ENCODE measurements at regions not wholly inside any gene's neighbourhood (a gene's known extent, or its start where the extent isn't known, plus 50 kb on each side); places are given as distances from the start of the nearest gene placed in this dataset.

DNA sequence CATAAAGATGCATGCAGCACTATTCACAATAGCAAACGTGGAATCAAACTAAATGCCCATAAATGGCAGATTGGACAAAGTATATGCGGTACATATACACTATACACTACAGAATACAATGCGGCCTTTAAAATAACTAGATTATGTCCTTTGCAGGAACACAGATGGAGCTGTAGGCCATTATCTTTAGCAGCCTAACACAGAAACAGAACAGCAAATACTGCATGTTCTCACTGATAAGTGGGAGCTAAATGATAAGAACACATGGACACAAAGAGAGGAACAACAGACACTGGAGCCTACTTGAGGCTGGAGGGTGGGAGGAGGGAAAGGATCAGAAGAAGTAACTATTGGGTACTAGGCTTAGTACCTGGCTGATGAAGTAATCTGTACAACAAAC lies 758.2 kb downstream of the TLE1 start:
- TF ChIP-seq FOXP2 (optimal IDR thresholded peaks at IDR 0.05; ENCODE audit: borderline replicate concordance, extremely low read depth, extremely low read length, insufficient read depth) (no peak), SIN3A (IDR thresholded peaks at IDR 0.05; ENCODE audit: borderline replicate concordance, insufficient read depth, low read length) (no peak), TAF1 (IDR thresholded peaks at IDR 0.05; ENCODE audit: borderline replicate concordance, insufficient read depth, low read length) (no peak), POLR2AphosphoS5 (IDR thresholded peaks at IDR 0.05; ENCODE audit: low read depth, low read length) (no peak)
- TF ChIP-seq, protein P1, sequence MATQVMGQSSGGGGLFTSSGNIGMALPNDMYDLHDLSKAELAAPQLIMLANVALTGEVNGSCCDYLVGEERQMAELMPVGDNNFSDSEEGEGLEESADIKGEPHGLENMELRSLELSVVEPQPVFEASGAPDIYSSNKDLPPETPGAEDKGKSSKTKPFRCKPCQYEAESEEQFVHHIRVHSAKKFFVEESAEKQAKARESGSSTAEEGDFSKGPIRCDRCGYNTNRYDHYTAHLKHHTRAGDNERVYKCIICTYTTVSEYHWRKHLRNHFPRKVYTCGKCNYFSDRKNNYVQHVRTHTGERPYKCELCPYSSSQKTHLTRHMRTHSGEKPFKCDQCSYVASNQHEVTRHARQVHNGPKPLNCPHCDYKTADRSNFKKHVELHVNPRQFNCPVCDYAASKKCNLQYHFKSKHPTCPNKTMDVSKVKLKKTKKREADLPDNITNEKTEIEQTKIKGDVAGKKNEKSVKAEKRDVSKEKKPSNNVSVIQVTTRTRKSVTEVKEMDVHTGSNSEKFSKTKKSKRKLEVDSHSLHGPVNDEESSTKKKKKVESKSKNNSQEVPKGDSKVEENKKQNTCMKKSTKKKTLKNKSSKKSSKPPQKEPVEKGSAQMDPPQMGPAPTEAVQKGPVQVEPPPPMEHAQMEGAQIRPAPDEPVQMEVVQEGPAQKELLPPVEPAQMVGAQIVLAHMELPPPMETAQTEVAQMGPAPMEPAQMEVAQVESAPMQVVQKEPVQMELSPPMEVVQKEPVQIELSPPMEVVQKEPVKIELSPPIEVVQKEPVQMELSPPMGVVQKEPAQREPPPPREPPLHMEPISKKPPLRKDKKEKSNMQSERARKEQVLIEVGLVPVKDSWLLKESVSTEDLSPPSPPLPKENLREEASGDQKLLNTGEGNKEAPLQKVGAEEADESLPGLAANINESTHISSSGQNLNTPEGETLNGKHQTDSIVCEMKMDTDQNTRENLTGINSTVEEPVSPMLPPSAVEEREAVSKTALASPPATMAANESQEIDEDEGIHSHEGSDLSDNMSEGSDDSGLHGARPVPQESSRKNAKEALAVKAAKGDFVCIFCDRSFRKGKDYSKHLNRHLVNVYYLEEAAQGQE (IDR thresholded peaks at IDR 0.05; ENCODE audit: insufficient read depth in 1 of 2, low read depth in 2 of 2, low read length in 2 of 2) = no peak

DNA sequence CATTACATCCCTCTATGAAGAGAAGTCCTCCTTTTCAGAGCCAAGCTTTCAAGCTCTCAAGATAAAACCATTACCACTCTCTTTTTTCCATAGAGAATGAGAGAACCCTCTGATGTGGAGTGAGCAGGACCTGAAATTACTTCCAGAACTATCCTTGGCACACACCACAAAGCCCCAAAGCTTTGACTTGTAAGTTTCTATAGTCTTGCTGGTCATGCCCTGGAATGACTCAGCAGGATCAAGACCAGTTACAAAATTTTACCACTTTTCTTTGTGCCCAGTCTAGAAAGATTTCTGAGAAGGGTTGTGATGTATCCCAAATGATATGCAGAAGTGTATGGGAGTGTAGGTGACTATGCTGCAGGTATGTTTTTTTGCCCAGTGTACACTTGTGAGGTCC lies 760.6 kb downstream of the TLE1 start:
- TF ChIP-seq POLR2AphosphoS5 (IDR thresholded peaks at IDR 0.05; ENCODE audit: low read depth, low read length) = no peak
- no peak for TF ChIP-seq SIN3A (IDR thresholded peaks at IDR 0.05; ENCODE audit: borderline replicate concordance, insufficient read depth, low read length)
- TF ChIP-seq, protein P1 (IDR thresholded peaks at IDR 0.05; ENCODE audit: insufficient read depth in 1 of 2, low read depth in 2 of 2, low read length in 2 of 2) = no peak
- TF ChIP-seq TAF1 (IDR thresholded peaks at IDR 0.05; ENCODE audit: borderline replicate concordance, insufficient read depth, low read length) = no peak
- TF ChIP-seq FOXP2 (optimal IDR thresholded peaks at IDR 0.05; ENCODE audit: borderline replicate concordance, extremely low read depth, extremely low read length, insufficient read depth) = no peak

DNA sequence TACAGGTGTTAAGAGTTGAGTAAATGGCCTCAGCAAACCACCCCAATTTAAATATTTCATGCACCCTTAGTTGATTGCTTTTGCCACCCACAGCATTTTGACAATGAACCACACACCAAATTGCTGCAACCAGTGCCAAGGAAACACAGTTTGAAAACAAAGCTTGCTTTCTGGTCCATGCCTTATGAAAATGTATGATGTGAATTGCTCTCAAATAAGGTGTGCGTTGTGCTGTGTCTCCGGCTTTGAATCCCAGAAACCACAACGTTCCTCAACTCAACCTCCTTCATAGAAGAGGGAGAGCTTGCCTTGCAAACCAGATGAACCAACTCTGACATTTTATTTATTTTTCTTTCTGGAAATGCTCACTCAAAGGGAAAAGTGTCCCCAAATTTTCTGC lies 762.7 kb downstream of the TLE1 start:
- no peak for TF ChIP-seq FOXP2 (optimal IDR thresholded peaks at IDR 0.05; ENCODE audit: borderline replicate concordance, extremely low read depth, extremely low read length, insufficient read depth)
- no peak for TF ChIP-seq POLR2AphosphoS5 (IDR thresholded peaks at IDR 0.05; ENCODE audit: low read depth, low read length)
- no peak for TF ChIP-seq TAF1 (IDR thresholded peaks at IDR 0.05; ENCODE audit: borderline replicate concordance, insufficient read depth, low read length)
- TF ChIP-seq SIN3A (IDR thresholded peaks at IDR 0.05; ENCODE audit: borderline replicate concordance, insufficient read depth, low read length) = no peak
- TF ChIP-seq, protein P1 (IDR thresholded peaks at IDR 0.05; ENCODE audit: insufficient read depth in 1 of 2, low read depth in 2 of 2, low read length in 2 of 2) = no peak

DNA sequence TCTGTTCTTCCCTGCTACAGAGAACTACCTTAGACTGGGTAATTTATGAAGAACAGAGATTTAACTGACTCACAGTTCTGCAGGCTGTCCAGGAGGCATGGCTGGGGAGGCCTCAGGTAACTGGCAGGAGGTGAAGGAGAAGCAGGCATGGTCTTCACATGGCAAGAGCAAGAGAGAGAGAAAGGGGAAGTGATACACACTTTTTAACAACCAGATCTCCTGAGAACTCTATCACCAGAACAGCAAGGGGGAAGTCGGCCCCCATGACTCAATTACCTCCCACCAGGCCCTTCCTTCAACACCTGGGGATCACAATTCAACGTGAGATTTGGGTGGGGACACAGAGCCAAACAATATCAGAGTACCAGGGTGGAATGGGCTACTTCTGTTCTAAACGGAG lies 766.8 kb downstream of the TLE1 start:
- no peak for TF ChIP-seq FOXP2 (optimal IDR thresholded peaks at IDR 0.05; ENCODE audit: borderline replicate concordance, extremely low read depth, extremely low read length, insufficient read depth)
- TF ChIP-seq SIN3A (IDR thresholded peaks at IDR 0.05; ENCODE audit: borderline replicate concordance, insufficient read depth, low read length) = no peak
- no peak for TF ChIP-seq TAF1 (IDR thresholded peaks at IDR 0.05; ENCODE audit: borderline replicate concordance, insufficient read depth, low read length)
- TF ChIP-seq, protein P1 (IDR thresholded peaks at IDR 0.05; ENCODE audit: insufficient read depth in 1 of 2, low read depth in 2 of 2, low read length in 2 of 2) = no peak
- TF ChIP-seq POLR2AphosphoS5 (IDR thresholded peaks at IDR 0.05; ENCODE audit: low read depth, low read length) = no peak

DNA sequence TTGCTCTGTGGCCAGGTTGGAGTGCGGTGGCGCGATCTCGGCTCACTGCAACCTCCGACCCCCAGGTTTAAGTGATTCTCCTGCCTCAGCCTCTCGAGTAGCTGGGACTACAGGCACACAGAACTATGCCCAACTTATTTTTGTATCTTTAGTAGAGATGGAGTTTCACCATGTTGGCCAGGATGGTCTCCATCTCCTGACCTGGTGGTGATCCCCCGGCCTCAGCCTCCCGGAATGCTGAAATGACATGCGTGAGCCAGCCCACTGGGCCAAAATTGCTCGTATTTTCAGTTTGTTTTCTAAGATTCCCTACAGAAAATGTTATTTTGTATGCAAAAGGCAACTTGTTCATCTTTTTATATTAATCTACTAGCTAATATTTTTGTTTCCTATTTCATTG lies 782.6 kb downstream of the TLE1 start:
- TF ChIP-seq SIN3A (IDR thresholded peaks at IDR 0.05; ENCODE audit: borderline replicate concordance, insufficient read depth, low read length) (no peak), TAF1 (IDR thresholded peaks at IDR 0.05; ENCODE audit: borderline replicate concordance, insufficient read depth, low read length) (no peak), POLR2AphosphoS5 (IDR thresholded peaks at IDR 0.05; ENCODE audit: low read depth, low read length) (no peak), FOXP2 (optimal IDR thresholded peaks at IDR 0.05; ENCODE audit: borderline replicate concordance, extremely low read depth, extremely low read length, insufficient read depth) (no peak)
- TF ChIP-seq, protein P1 (IDR thresholded peaks at IDR 0.05; ENCODE audit: insufficient read depth in 1 of 2, low read depth in 2 of 2, low read length in 2 of 2) = no peak
